Activated naive CD4-positive, alpha-beta T cell treated with anti-CD3 and anti-CD28 coated beads, Interleukin-2, amount 10 ng/mL, durations not matched to agents 7 days and 5 days (primary cell): ENCODE measurements at regions not wholly inside any gene's neighbourhood (a gene's known extent, or its start where the extent isn't known, plus 50 kb on each side); places are given as distances from the start of the nearest gene placed in this dataset.

ENCODE experiments used
- CTCF ChIA-PET: fragments of 350-600 bp; sonication (Branson Sonifier 250); formaldehyde crosslinking; loops from one replicate; lab custom pipeline; 2021; ENCODE audit warnings: antibody characterized with exemption; lab: Charles Lee
- DNase-seq: peaks from one replicate; pipeline ENCODE4 v3.0.0-alpha.2; 2020
- H3K27ac Mint-ChIP-seq: one replicate; pipeline ENCODE4 v1.8.0; 2021; ENCODE audit warnings: mild to moderate bottlenecking, moderate library complexity, mixed read lengths
- H3K27me3 Mint-ChIP-seq: one replicate; pipeline ENCODE4 v1.8.0; 2021; ENCODE audit warnings: mild to moderate bottlenecking, mixed read lengths
- H3K36me3 Mint-ChIP-seq: one replicate; pipeline ENCODE4 v1.8.0; 2021; ENCODE audit warnings: mixed read lengths
- H3K4me1 Mint-ChIP-seq: one replicate; pipeline ENCODE4 v1.8.0; 2021; ENCODE audit warnings: mixed read lengths
- H3K4me3 Mint-ChIP-seq: one replicate; pipeline ENCODE4 v1.8.0; 2021; ENCODE audit warnings: mild to moderate bottlenecking, moderate library complexity, mixed read lengths
- H3K9me3 Mint-ChIP-seq: one replicate; pipeline ENCODE4 v1.8.0; 2021; ENCODE audit warnings: mixed read lengths

GRCh38 chr3:162435750-162436149, 939.1 kb downstream of the OTOL1 start:
- no peak for DNase-seq
- no peak overlapping the region for H3K4me3 Mint-ChIP-seq
- no peaks in the 10 kb centered on the region for H3K4me1 Mint-ChIP-seq
- peaks cover 21% of the 10 kb centered on the region for H3K9me3 Mint-ChIP-seq
- no peaks in the 10 kb centered on the region for H3K36me3 Mint-ChIP-seq
- no peaks in the 10 kb centered on the region for H3K27me3 Mint-ChIP-seq
- CTCF ChIA-PET = no interaction called here
- H3K27ac Mint-ChIP-seq = no peak overlapping the region

DNA sequence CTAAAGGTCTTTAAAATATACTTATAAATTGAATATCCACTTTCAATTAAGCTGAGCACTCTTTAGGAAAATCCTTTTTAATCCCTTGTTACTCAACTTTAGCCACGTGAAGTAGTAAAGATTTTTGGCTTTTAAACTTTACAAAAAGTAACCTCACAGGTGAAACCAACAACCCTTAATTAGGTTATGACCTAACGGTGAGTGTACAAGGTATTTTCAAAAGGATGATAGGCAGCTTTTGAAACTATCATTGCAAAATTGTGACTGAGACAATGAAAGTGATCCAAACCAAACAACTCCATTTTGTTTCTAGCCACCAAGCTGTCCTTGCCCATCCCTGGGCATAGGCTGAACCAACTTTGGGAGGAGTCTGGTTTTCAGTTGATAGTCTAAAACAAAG, 940.2 kb downstream of the OTOL1 start:
- H3K4me1 Mint-ChIP-seq = no peaks in the 10 kb centered on the region
- no peaks in the 10 kb centered on the region for H3K36me3 Mint-ChIP-seq
- H3K27me3 Mint-ChIP-seq = no peaks in the 10 kb centered on the region
- H3K27ac Mint-ChIP-seq = no peak overlapping the region
- no peak overlapping the region for H3K4me3 Mint-ChIP-seq
- no peak for DNase-seq
- peaks cover 20% of the 10 kb centered on the region for H3K9me3 Mint-ChIP-seq
- CTCF ChIA-PET = no interaction called here

- Mint-ChIP-seq H3K4me1 (no peaks in the 10 kb centered on the region), H3K36me3 (no peaks in the 10 kb centered on the region), H3K27ac (no peak overlapping the region), H3K4me3 (no peak overlapping the region), H3K9me3 (peaks cover 20% of the 10 kb centered on the region), H3K27me3 (no peaks in the 10 kb centered on the region)
- no peak for DNase-seq
- CTCF ChIA-PET = no interaction called here
These were observed 940.9 kb downstream of the OTOL1 start for GRCh38 chr3:162437480-162437879.

GRCh38 chr3:162441716-162442115, 945.1 kb downstream of the OTOL1 start:
- peaks cover 13% of the 10 kb centered on the region for H3K9me3 Mint-ChIP-seq
- H3K27me3 Mint-ChIP-seq = no peaks in the 10 kb centered on the region
- DNase-seq = no peak
- no peak overlapping the region for H3K4me3 Mint-ChIP-seq
- no peaks in the 10 kb centered on the region for H3K36me3 Mint-ChIP-seq
- CTCF ChIA-PET = no interaction called here
- H3K4me1 Mint-ChIP-seq = no peaks in the 10 kb centered on the region
- no peak overlapping the region for H3K27ac Mint-ChIP-seq

- no peaks in the 10 kb centered on the region for H3K36me3 Mint-ChIP-seq
- no peaks in the 10 kb centered on the region for H3K4me1 Mint-ChIP-seq
- CTCF ChIA-PET = no interaction called here
- no peak for DNase-seq
- H3K4me3 Mint-ChIP-seq = no peak overlapping the region
- no peak overlapping the region for H3K27ac Mint-ChIP-seq
- no peaks in the 10 kb centered on the region for H3K27me3 Mint-ChIP-seq
- peaks cover 11% of the 10 kb centered on the region for H3K9me3 Mint-ChIP-seq
These were observed 946.8 kb downstream of the OTOL1 start for GRCh38 chr3:162443376-162443775.

GRCh38 chr3:162468791-162469190, 972.2 kb downstream of the OTOL1 start:
- DNase-seq = no peak
- Mint-ChIP-seq H3K4me1 (no peaks in the 10 kb centered on the region), H3K36me3 (no peaks in the 10 kb centered on the region), H3K27me3 (no peaks in the 10 kb centered on the region), H3K4me3 (no peak overlapping the region), H3K9me3 (peaks cover 8% of the 10 kb centered on the region), H3K27ac (no peak overlapping the region)
- CTCF ChIA-PET = no interaction called here

DNA sequence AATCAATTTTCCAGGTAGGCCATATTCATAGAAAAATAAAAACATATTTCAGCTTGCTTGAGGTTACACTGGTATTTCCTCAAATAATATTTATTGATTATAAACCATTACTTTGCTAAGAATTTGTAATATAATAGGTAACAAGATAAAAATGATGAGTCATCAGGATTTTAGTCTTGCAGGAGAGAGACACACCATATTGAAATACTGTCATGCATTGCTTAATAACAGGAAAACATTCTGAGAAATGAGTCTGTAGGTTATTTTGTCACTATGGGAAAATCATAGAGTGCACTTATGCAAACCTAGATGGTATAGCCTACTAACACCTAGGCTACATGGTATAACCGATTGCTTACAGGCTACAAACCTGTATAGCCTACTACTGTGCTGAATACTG, 990.5 kb downstream of the OTOL1 start:
- Mint-ChIP-seq H3K9me3 (peaks cover 11% of the 10 kb centered on the region), H3K4me1 (no peaks in the 10 kb centered on the region), H3K27ac (no peak overlapping the region), H3K4me3 (no peak overlapping the region), H3K36me3 (no peaks in the 10 kb centered on the region), H3K27me3 (no peaks in the 10 kb centered on the region)
- CTCF ChIA-PET = no interaction called here
- DNase-seq = no peak

- CTCF ChIA-PET = no interaction called here
- H3K4me3 Mint-ChIP-seq = no peak overlapping the region
- no peak overlapping the region for H3K27ac Mint-ChIP-seq
- no peak for DNase-seq
- no peaks in the 10 kb centered on the region for H3K27me3 Mint-ChIP-seq
- H3K9me3 Mint-ChIP-seq = peaks cover 7% of the 10 kb centered on the region
- H3K36me3 Mint-ChIP-seq = no peaks in the 10 kb centered on the region
- H3K4me1 Mint-ChIP-seq = no peaks in the 10 kb centered on the region
These were observed 993.2 kb downstream of the OTOL1 start for GRCh38 chr3:162489853-162490252.

DNA sequence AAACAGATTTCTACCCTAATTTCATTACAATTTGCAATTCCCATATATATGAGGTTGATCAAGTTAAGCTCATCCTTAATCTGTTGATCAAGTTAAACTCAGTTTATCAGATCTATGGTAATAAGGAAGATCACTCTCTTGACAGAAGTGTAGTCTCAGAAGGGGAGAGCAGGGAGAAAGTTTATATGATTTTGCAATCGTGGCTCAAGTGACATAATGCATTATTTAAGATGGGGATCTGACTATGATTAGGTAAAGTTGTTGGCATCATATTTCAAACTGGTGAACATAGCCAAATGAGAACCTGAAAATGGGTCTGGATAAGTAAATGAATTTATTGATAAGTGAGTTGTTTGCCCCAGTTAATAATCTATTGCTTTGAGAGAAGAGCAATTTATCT, 995.3 kb downstream of the OTOL1 start:
- H3K4me3 Mint-ChIP-seq = no peak overlapping the region
- no peaks in the 10 kb centered on the region for H3K27me3 Mint-ChIP-seq
- H3K27ac Mint-ChIP-seq = no peak overlapping the region
- no peak for DNase-seq
- no peaks in the 10 kb centered on the region for H3K36me3 Mint-ChIP-seq
- CTCF ChIA-PET = no interaction called here
- H3K4me1 Mint-ChIP-seq = no peaks in the 10 kb centered on the region
- H3K9me3 Mint-ChIP-seq = peaks cover 12% of the 10 kb centered on the region

- no peak overlapping the region for H3K27ac Mint-ChIP-seq
- no peaks in the 10 kb centered on the region for H3K27me3 Mint-ChIP-seq
- DNase-seq = no peak
- H3K9me3 Mint-ChIP-seq = peaks cover 12% of the 10 kb centered on the region
- CTCF ChIA-PET = no interaction called here
- no peaks in the 10 kb centered on the region for H3K4me1 Mint-ChIP-seq
- H3K4me3 Mint-ChIP-seq = no peak overlapping the region
- H3K36me3 Mint-ChIP-seq = no peaks in the 10 kb centered on the region
These were observed 996.0 kb downstream of the OTOL1 start for GRCh38 chr3:162492446-162493081.

GRCh38 chr3:162498626-162499025, 1002.0 kb downstream of the OTOL1 start:
- CTCF ChIA-PET = no interaction called here
- Mint-ChIP-seq H3K36me3 (no peaks in the 10 kb centered on the region), H3K9me3 (peaks cover 9% of the 10 kb centered on the region), H3K27me3 (no peaks in the 10 kb centered on the region), H3K4me3 (no peak overlapping the region), H3K27ac (no peak overlapping the region), H3K4me1 (no peaks in the 10 kb centered on the region)
- no peak for DNase-seq

DNA sequence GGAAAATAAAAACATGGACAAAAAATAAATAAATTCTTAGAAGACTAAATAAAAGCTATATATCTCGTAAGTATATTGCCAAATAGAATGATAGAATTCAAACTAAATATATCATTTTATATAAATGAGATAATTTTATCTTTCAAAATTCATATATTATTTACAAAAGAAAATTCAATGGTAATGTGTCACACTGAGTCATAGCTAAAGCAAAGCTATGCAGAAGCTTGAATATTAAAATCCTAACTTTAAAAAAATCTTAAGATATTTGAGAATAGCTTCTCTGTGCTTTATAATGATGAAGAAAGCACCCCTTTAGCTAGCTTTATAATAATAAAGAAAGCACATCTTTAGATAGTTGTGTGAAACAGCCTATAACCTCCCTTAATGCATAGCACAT, 1010.8 kb downstream of the OTOL1 start:
- no peak for DNase-seq
- Mint-ChIP-seq H3K9me3 (peaks cover 2% of the 10 kb centered on the region), H3K27ac (no peak overlapping the region)

GRCh38 chr3:162512488-162512887, 1015.9 kb downstream of the OTOL1 start:
- CTCF ChIA-PET = no interaction called here
- Mint-ChIP-seq H3K27ac (no peak overlapping the region), H3K27me3 (no peaks in the 10 kb centered on the region), H3K4me1 (no peaks in the 10 kb centered on the region), H3K36me3 (no peaks in the 10 kb centered on the region), H3K9me3 (peaks cover 12% of the 10 kb centered on the region), H3K4me3 (no peak overlapping the region)
- DNase-seq = no peak

More for the DNA sequence above, 1010.8 kb downstream of the OTOL1 start:
- Mint-ChIP-seq H3K4me1 (no peaks in the 10 kb centered on the region), H3K4me3 (no peak overlapping the region), H3K27me3 (no peaks in the 10 kb centered on the region), H3K36me3 (no peaks in the 10 kb centered on the region)
- CTCF ChIA-PET = no interaction called here

DNA sequence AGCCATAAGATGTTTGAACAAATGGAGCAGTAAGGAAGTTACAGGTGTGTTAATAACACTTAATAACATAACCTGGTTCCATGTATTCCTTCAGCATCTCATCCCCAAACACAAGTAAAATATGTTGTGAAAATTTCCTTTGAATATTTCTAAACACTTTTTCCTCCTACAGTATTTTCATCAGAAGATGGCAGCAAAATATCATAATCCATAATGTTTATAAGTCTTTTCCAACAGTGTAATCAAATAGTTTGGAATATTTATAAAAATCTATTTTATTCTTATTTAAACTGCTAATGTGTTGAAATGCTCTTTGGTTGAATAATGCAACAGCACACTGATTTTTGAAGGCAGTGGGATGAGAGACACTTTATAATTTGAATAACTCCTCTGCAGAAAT, 1020.5 kb downstream of the OTOL1 start:
- no peaks in the 10 kb centered on the region for H3K36me3 Mint-ChIP-seq
- no peak for DNase-seq
- no peak overlapping the region for H3K4me3 Mint-ChIP-seq
- CTCF ChIA-PET = no interaction called here
- H3K4me1 Mint-ChIP-seq = no peaks in the 10 kb centered on the region
- H3K27me3 Mint-ChIP-seq = no peaks in the 10 kb centered on the region
- peaks cover 14% of the 10 kb centered on the region for H3K9me3 Mint-ChIP-seq
- no peak overlapping the region for H3K27ac Mint-ChIP-seq

- no peak for DNase-seq
- peaks cover 2% of the 10 kb centered on the region for H3K9me3 Mint-ChIP-seq
- H3K27me3 Mint-ChIP-seq = no peaks in the 10 kb centered on the region
- H3K4me1 Mint-ChIP-seq = no peaks in the 10 kb centered on the region
- H3K4me3 Mint-ChIP-seq = no peak overlapping the region
- no peaks in the 10 kb centered on the region for H3K36me3 Mint-ChIP-seq
- CTCF ChIA-PET = no interaction called here
- H3K27ac Mint-ChIP-seq = no peak overlapping the region
These were observed 1025.1 kb downstream of the OTOL1 start for GRCh38 chr3:162521669-162522068.
